K562 (cell line): ENCODE measurements at regions not wholly inside any gene's neighbourhood (a gene's known extent, or its start where the extent isn't known, plus 50 kb on each side); places are given as distances from the start of the nearest gene placed in this dataset.

Experiments used
- ATAC-seq: fragments of 200-7000 bp; cut with Tn5 transposase; 3 replicates; pipeline ENCODE4 v1.9.1; 2020; ENCODE audit warnings: moderate library complexity
- BruUV-seq: library from RNA; stranded (reverse); fragments of 400-500 nt; replicated peaks from 2 replicates; lab custom pipeline; 2021; lab: Mats Ljungman, UMichigan
- CTCF ChIA-PET: fragments of 300-600 bp; formaldehyde crosslinking; extraction: SDS; loops from one replicate; lab custom pipeline; 2021; ENCODE audit warnings: low intra/inter-chr PET ratio; lab: Yijun Ruan, JAX
- POLR2A ChIA-PET: fragments of 300-600, 350-650 bp; sonication (Branson Sonifier 250); formaldehyde crosslinking; extraction: SDS; loops from one replicate; lab custom pipeline; 2021; ENCODE audit warnings: antibody characterized with exemption, inconsistent platforms; lab: Yijun Ruan, JAX
- DNase-seq, 4 experiments: peaks; one replicate each; pipeline versions ENCODE4 v3.0.0 to v3.0.0-alpha.2; 2011 to 2018; ENCODE audit warnings: low spot score in 3 of 4, mixed read lengths in 3 of 4; ENCODE audit errors: extremely low read depth in 1 of 4
- FAIRE-seq: peaks from 2 replicates; lab custom pipeline; 2011; peaks lifted over from hg19 to GRCh38; lab: Jason Lieb, UNC
- H2AFZ ChIP-seq: 2 replicates; pipeline ENCODE4 v1.6.0; 2011; ENCODE audit warnings: low read depth, low read length, control low read depth, inconsistent platforms
- H3K27ac ChIP-seq: fragments of 200-600 bp; 3 replicates; pipeline ENCODE4 v1.8.0; 2011; ENCODE audit warnings: low read depth, mild to moderate bottlenecking, control low read depth, inconsistent platforms, low read length, moderate library complexity, mixed read lengths; ENCODE audit errors: extremely low read depth
- H3K27me3 ChIP-seq, 2 experiments: fragments of 300-600 bp in 1 of 2; 2 replicates in 1 of 2; 3 replicates in 1 of 2; pipeline versions ENCODE4 v1.6.0 to v1.8.0; 2011; ENCODE audit warnings: inconsistent platforms in 2 of 2, low read length in 2 of 2, mild to moderate bottlenecking in 1 of 2, mixed read lengths in 1 of 2, moderate library complexity in 1 of 2; ENCODE audit not compliant: control insufficient read depth in 2 of 2, insufficient read depth in 2 of 2
- H3K36me3 ChIP-seq: fragments of 300-600 bp; 3 replicates; pipeline ENCODE4 v1.8.0; 2011; ENCODE audit warnings: mild to moderate bottlenecking, low read length, inconsistent platforms; ENCODE audit not compliant: control insufficient read depth, insufficient read depth
- H3K4me1 ChIP-seq, 2 experiments: fragments of 200-600 bp in 1 of 2; replicated peaks in 1 of 2; 2 replicates in 1 of 2; 3 replicates in 1 of 2; pipeline versions ENCODE4 v1.5.1 to v1.8.0; 2011; ENCODE audit warnings: inconsistent platforms in 2 of 2, low read length in 2 of 2, mild to moderate bottlenecking in 1 of 2, mixed read lengths in 1 of 2, moderate library complexity in 1 of 2; ENCODE audit not compliant: control insufficient read depth in 2 of 2, insufficient read depth in 2 of 2
- H3K4me2 ChIP-seq: 2 replicates; pipeline ENCODE4 v1.6.1; 2011; ENCODE audit warnings: low read length, control low read depth, inconsistent platforms, mixed read lengths; ENCODE audit not compliant: insufficient read depth
- H3K4me3 ChIP-seq: fragments of 200-600 bp; sonication (generic), shearing (Covaris generic); 2 replicates; pipeline ENCODE4 v1.5.1; 2016; ENCODE audit warnings: control low read depth, inconsistent platforms
- H3K79me2 ChIP-seq: fragments of 200-600 bp; 3 replicates; pipeline ENCODE4 v1.8.0; 2011; ENCODE audit warnings: low read length, inconsistent platforms; ENCODE audit not compliant: control insufficient read depth, insufficient read depth
- H3K9ac ChIP-seq, 2 experiments: 2 replicates each; pipeline versions ENCODE4 v1.6.0 to v1.6.1; 2011; ENCODE audit warnings: low read depth in 2 of 2, low read length in 2 of 2, control low read depth in 1 of 2, inconsistent platforms in 1 of 2, mild to moderate bottlenecking in 1 of 2, mixed read lengths in 1 of 2; ENCODE audit not compliant: insufficient read depth in 1 of 2
- H3K9me1 ChIP-seq: one replicate; pipeline ENCODE4 v1.6.0; 2011; ENCODE audit warnings: inconsistent platforms, mild to moderate bottlenecking, low read length, moderate library complexity; ENCODE audit not compliant: control insufficient read depth, insufficient read depth
- H3K9me3 ChIP-seq: replicated peaks from 2 replicates; pipeline ENCODE4 v1.5.1; 2011; ENCODE audit warnings: low read depth, low read length, inconsistent platforms; ENCODE audit not compliant: control insufficient read depth, insufficient read depth
- H4K20me1 ChIP-seq: replicated peaks from 2 replicates; pipeline ENCODE4 v1.6.1; 2011; ENCODE audit warnings: low read length, inconsistent platforms, mixed read lengths; ENCODE audit not compliant: control insufficient read depth, insufficient read depth
- ARID3A ChIP-seq: IDR thresholded peaks from 2 replicates; pipeline ENCODE4 v1.6.1; 2012; ENCODE audit warnings: low read depth, low read length, improper control_type of control experiment, borderline replicate concordance
- CUX1 ChIP-seq: fragments of 200-800 bp; sonication (Bioruptor generic); IDR thresholded peaks from 2 replicates; pipeline ENCODE4 v1.6.1; 2016; ENCODE audit warnings: missing genetic modification characterization, missing compliant biosample characterization
- DDX20 ChIP-seq: fragments of 450-650 bp; IDR thresholded peaks from 2 replicates; pipeline ENCODE4 v1.6.1; 2016; ENCODE audit warnings: missing genetic modification characterization, low read depth, mild to moderate bottlenecking, missing compliant biosample characterization, moderate library complexity
- DNMT1 ChIP-seq: fragments of 450-650 bp; IDR thresholded peaks from 2 replicates; pipeline ENCODE4 v1.6.1; 2016; ENCODE audit warnings: antibody characterized with exemption, mild to moderate bottlenecking
- EP300 ChIP-seq: IDR thresholded peaks from 2 replicates; pipeline ENCODE4 v1.6.1; 2012; ENCODE audit warnings: low read length, improper control_type of control experiment
- GMEB1 ChIP-seq: fragments of 250-450 bp; sonication (Bioruptor Pico); IDR thresholded peaks from 2 replicates; pipeline ENCODE4 v1.4.0; 2020; ENCODE audit warnings: mild to moderate bottlenecking
- MAFF ChIP-seq: IDR thresholded peaks from 2 replicates; pipeline ENCODE4 v1.6.1; 2012; ENCODE audit warnings: low read length, improper control_type of control experiment
- NCOA1 ChIP-seq: fragments of 450-650 bp; IDR thresholded peaks from 2 replicates; pipeline ENCODE4 v1.6.1; 2016; ENCODE audit warnings: low read depth
- PML ChIP-seq: IDR thresholded peaks from 2 replicates; pipeline ENCODE4 v1.6.1; 2012; ENCODE audit warnings: low read length, inconsistent platforms
- PTBP1 ChIP-seq: fragments of 200-400 bp; formaldehyde crosslinking; IDR thresholded peaks from 2 replicates; pipeline ENCODE4 v1.6.1; 2017; ENCODE audit warnings: low read depth, low read length
- SAP30 ChIP-seq: fragments of 200-600 bp; sonication (generic); IDR thresholded peaks from 2 replicates; pipeline ENCODE4 v1.6.1; 2012; ENCODE audit warnings: borderline replicate concordance, low read depth, mild to moderate bottlenecking, moderate library complexity, low read length, control low read depth, inconsistent platforms; ENCODE audit not compliant: insufficient read depth, poor library complexity, severe bottlenecking
- ZHX1 ChIP-seq: fragments of 150-350 bp; conservative IDR thresholded peaks from 2 replicates; pipeline ENCODE4 v1.6.1; 2014; ENCODE audit warnings: low read length
- WGBS: fragments of 100-300 bp; shearing (Covaris generic); methylation state at CpG from one replicate; pipeline ENCODE4 v1.1.6; 2016; ENCODE audit warnings: low coverage, mixed read lengths; ENCODE audit not compliant: insufficient coverage; ENCODE audit errors: missing lambda C conversion rate; 5-methylcytosine and 5-hydroxymethylcytosine counted together
- in situ Hi-C: fragments of 300-500 bp; cut with MboI; formaldehyde crosslinking; loops from 4 replicates; pipeline ENCODE4 v1.15.0; 2018; ENCODE audit warnings: inconsistent platforms, mixed read lengths
- intact Hi-C: fragments of 100-400 bp; cut with micrococcal nuclease; formaldehyde crosslinking; loops from 2 replicates; pipeline ENCODE4 v1.14.2; 2022

GRCh38 chr7:82696631-82697030 lies 253.1 kb upstream of the CACNA2D1 start:
- intact Hi-C loops = no loop called here
- no peaks in the 10 kb centered on the region for H3K9me3 ChIP-seq
- no peaks in the 10 kb centered on the region for H3K36me3 ChIP-seq
- in situ Hi-C loops = no loop called here
- no peaks in the 10 kb centered on the region for H3K4me1 ChIP-seq
- H4K20me1 ChIP-seq = no peaks in the 10 kb centered on the region
- no peak overlapping the region for H3K27ac ChIP-seq
- no peak overlapping the region for H3K4me2 ChIP-seq
- no peaks in the 10 kb centered on the region for H3K27me3 ChIP-seq
- ATAC-seq (no peak), FAIRE-seq (no peak), DNase-seq (no peak)
- 4% methylated on average over 3 of the region's 3 CpGs for WGBS
- no peaks in the 10 kb centered on the region for H3K9me1 ChIP-seq
- ChIA-PET POLR2A (no interaction called here), CTCF (no interaction called here)
- H2AFZ ChIP-seq = no peak overlapping the region
- no TSS peak for BruUV-seq
- H3K79me2 ChIP-seq = no peaks in the 10 kb centered on the region
- no peak overlapping the region for H3K9ac ChIP-seq
- H3K4me3 ChIP-seq = no peak overlapping the region
- no peak for TF ChIP-seq ZHX1
- no peak for TF ChIP-seq DNMT1
- no peak for TF ChIP-seq CUX1 (CRISPR knock-in tag)
- TF ChIP-seq NCOA1 = no peak
- TF ChIP-seq SAP30 = no peak
- TF ChIP-seq PTBP1 = no peak
- no peak for TF ChIP-seq PML
- TF ChIP-seq DDX20 (tag) = no peak
- TF ChIP-seq MAFF = no peak
- no peak for TF ChIP-seq ARID3A
- TF ChIP-seq EP300 = no peak
- no peak for TF ChIP-seq GMEB1
